ENCODE measurements at regions not wholly inside any gene's neighbourhood (a gene's known extent, or its start where the extent isn't known, plus 50 kb on each side); places are given as distances from the start of the nearest gene placed in this dataset.

GRCh38 chr4:26001413-26001812, 87.4 kb downstream of the SMIM20 start:
- no TSS peak for BruUV-seq (replicated peaks)
- TF ChIP-seq, protein P1, sequence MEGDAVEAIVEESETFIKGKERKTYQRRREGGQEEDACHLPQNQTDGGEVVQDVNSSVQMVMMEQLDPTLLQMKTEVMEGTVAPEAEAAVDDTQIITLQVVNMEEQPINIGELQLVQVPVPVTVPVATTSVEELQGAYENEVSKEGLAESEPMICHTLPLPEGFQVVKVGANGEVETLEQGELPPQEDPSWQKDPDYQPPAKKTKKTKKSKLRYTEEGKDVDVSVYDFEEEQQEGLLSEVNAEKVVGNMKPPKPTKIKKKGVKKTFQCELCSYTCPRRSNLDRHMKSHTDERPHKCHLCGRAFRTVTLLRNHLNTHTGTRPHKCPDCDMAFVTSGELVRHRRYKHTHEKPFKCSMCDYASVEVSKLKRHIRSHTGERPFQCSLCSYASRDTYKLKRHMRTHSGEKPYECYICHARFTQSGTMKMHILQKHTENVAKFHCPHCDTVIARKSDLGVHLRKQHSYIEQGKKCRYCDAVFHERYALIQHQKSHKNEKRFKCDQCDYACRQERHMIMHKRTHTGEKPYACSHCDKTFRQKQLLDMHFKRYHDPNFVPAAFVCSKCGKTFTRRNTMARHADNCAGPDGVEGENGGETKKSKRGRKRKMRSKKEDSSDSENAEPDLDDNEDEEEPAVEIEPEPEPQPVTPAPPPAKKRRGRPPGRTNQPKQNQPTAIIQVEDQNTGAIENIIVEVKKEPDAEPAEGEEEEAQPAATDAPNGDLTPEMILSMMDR (conservative IDR thresholded peaks at IDR 0.05; ENCODE audit: low read depth, low read length) = no peak
- TF ChIP-seq EZH2 (IDR thresholded peaks at IDR 0.05; ENCODE audit: low read length, unreplicated experiment) (no peak), EZH2phosphoT487 (IDR thresholded peaks at IDR 0.05; ENCODE audit: borderline replicate concordance, low read length) (no peak)
- CTCF ChIA-PET = no interaction called here
- Histone ChIP-seq H3K27me3 (ENCODE audit: low read length) (no peaks in the 10 kb centered on the region), H3K79me2 (ENCODE audit: low read length) (no peaks in the 10 kb centered on the region), H4K20me1 (ENCODE audit: low read length) (no peaks in the 10 kb centered on the region), H3K9ac (ENCODE audit: low read length) (no peak overlapping the region), H2AFZ (ENCODE audit: low read length) (no peak overlapping the region), H3K4me3 (ENCODE audit: low read length) (no peak overlapping the region), H3K4me2 (ENCODE audit: low read length) (no peak overlapping the region), H3K4me1 (ENCODE audit: insufficient read depth, low read length) (no peaks in the 10 kb centered on the region), H3K9me2 (replicated peaks; ENCODE audit: low read length) (no peaks in the 10 kb centered on the region), H3K27ac (ENCODE audit: low read length) (no peak overlapping the region), H3K36me3 (ENCODE audit: low read depth, low read length) (no peaks in the 10 kb centered on the region), H3F3A (ENCODE audit: low read length, unreplicated experiment) (no peaks in the 10 kb centered on the region), H3K9me3 (ENCODE audit: low read length) (no peaks in the 10 kb centered on the region)
- intact Hi-C loops (cut with micrococcal nuclease) = no loop called here
- no peak for ATAC-seq
- POLR2A ChIA-PET (ENCODE audit: unreplicated experiment) = no interaction called here
- no peak for DNase-seq

GRCh38 chr4:26001816-26002215, 87.8 kb downstream of the SMIM20 start:
- H3K27me3 ChIP-seq (ENCODE audit: low read length) = no peaks in the 10 kb centered on the region
- H3K36me3 ChIP-seq (ENCODE audit: low read depth, low read length) = no peaks in the 10 kb centered on the region
- H3K4me3 ChIP-seq (ENCODE audit: low read length) = no peak overlapping the region
- H3F3A ChIP-seq (ENCODE audit: low read length, unreplicated experiment) = no peaks in the 10 kb centered on the region
- no peaks in the 10 kb centered on the region for H3K9me3 ChIP-seq (ENCODE audit: low read length)
- no peak overlapping the region for H3K9ac ChIP-seq (ENCODE audit: low read length)
- intact Hi-C loops (cut with micrococcal nuclease) = no loop called here
- ATAC-seq = no peak
- no peaks in the 10 kb centered on the region for H4K20me1 ChIP-seq (ENCODE audit: low read length)
- DNase-seq = no peak
- no peak overlapping the region for H3K27ac ChIP-seq (ENCODE audit: low read length)
- CTCF ChIA-PET = no interaction called here
- no peak overlapping the region for H3K4me2 ChIP-seq (ENCODE audit: low read length)
- no peaks in the 10 kb centered on the region for H3K79me2 ChIP-seq (ENCODE audit: low read length)
- no peak for TF ChIP-seq EZH2phosphoT487 (IDR thresholded peaks at IDR 0.05; ENCODE audit: borderline replicate concordance, low read length)
- TF ChIP-seq, protein P1 (conservative IDR thresholded peaks at IDR 0.05; ENCODE audit: low read depth, low read length) = no peak
- TF ChIP-seq EZH2 (IDR thresholded peaks at IDR 0.05; ENCODE audit: low read length, unreplicated experiment) = no peak
- H3K4me1 ChIP-seq (ENCODE audit: insufficient read depth, low read length) = no peaks in the 10 kb centered on the region
- H2AFZ ChIP-seq (ENCODE audit: low read length) = no peak overlapping the region
- POLR2A ChIA-PET (ENCODE audit: unreplicated experiment) = no interaction called here
- no peaks in the 10 kb centered on the region for H3K9me2 ChIP-seq (replicated peaks; ENCODE audit: low read length)
- no TSS peak for BruUV-seq (replicated peaks)

DNA sequence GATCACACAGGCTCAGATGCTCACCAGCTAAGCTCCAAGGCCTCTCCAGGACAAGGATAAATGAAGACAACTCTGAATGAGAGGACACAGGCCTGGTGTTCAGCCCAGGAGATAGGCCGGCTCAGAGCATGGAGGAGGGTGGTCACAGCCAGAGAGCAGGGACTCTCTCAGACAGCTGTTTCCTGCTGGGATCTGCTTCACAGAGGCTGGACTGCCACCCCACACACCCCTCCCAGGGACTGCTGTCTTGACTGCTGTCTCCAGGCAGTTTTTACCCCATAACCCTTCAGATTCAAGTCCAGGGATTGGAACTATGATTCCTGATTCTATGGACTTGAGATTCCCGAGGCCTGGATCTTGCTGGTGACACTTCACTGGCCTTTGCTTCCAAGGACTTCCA, 89.0 kb downstream of the SMIM20 start:
- no peak for DNase-seq
- Histone ChIP-seq H3K79me2 (ENCODE audit: low read length) (no peaks in the 10 kb centered on the region), H3K9ac (ENCODE audit: low read length) (no peak overlapping the region), H2AFZ (ENCODE audit: low read length) (no peak overlapping the region), H3K36me3 (ENCODE audit: low read depth, low read length) (no peaks in the 10 kb centered on the region), H3K4me1 (ENCODE audit: insufficient read depth, low read length) (no peaks in the 10 kb centered on the region), H3K9me3 (ENCODE audit: low read length) (no peaks in the 10 kb centered on the region), H3K9me2 (replicated peaks; ENCODE audit: low read length) (no peaks in the 10 kb centered on the region), H3K4me2 (ENCODE audit: low read length) (no peak overlapping the region), H3F3A (ENCODE audit: low read length, unreplicated experiment) (no peaks in the 10 kb centered on the region), H3K4me3 (ENCODE audit: low read length) (no peak overlapping the region), H3K27ac (ENCODE audit: low read length) (no peak overlapping the region), H4K20me1 (ENCODE audit: low read length) (no peaks in the 10 kb centered on the region), H3K27me3 (ENCODE audit: low read length) (no peaks in the 10 kb centered on the region)
- ChIA-PET POLR2A (ENCODE audit: unreplicated experiment) (no interaction called here), CTCF (no interaction called here)
- no peak for ATAC-seq
- intact Hi-C loops (cut with micrococcal nuclease) = no loop called here
- BruUV-seq (replicated peaks) = no TSS peak
- TF ChIP-seq EZH2 (IDR thresholded peaks at IDR 0.05; ENCODE audit: low read length, unreplicated experiment) = no peak
- TF ChIP-seq EZH2phosphoT487 (IDR thresholded peaks at IDR 0.05; ENCODE audit: borderline replicate concordance, low read length) = no peak
- TF ChIP-seq, protein P1 (conservative IDR thresholded peaks at IDR 0.05; ENCODE audit: low read depth, low read length) = no peak

All from PC-3 (cell line).